GM13977 (cell line): ENCODE measurements at regions not wholly inside any gene's neighbourhood (a gene's known extent, or its start where the extent isn't known, plus 50 kb on each side); places are given as distances from the start of the nearest gene placed in this dataset.

ENCODE experiments used
- DNase-seq: peaks from one replicate; pipeline ENCODE4 v3.0.0; 2012; ENCODE audit warnings: low spot score
- CTCF ChIP-seq: IDR thresholded peaks from 2 replicates; pipeline ENCODE4 v1.5.1; 2012; ENCODE audit warnings: mild to moderate bottlenecking, control low read depth; ENCODE audit not compliant: insufficient read depth; ENCODE audit errors: extremely low read depth, missing control alignments
- in situ Hi-C: fragments of 300-500 bp; cut with MboI; formaldehyde crosslinking; loops from one replicate; pipeline ENCODE4 v1.12.0; 2022; ENCODE audit warnings: low sequenced_read_pairs, low pct_unique_long_range_greater_than_20kb, mixed read lengths, inconsistent platforms; ENCODE audit not compliant: unreplicated experiment

- in situ Hi-C loops: no loop called here
- DNase-seq: no peak
- no peak for TF ChIP-seq CTCF
Measured at GRCh38 chr5:4386152-4386551, 754.0 kb upstream of the ADAMTS16 start.

GRCh38 chr5:4387290-4387689, 752.8 kb upstream of the ADAMTS16 start:
- no peak for DNase-seq
- TF ChIP-seq CTCF: no peak
- in situ Hi-C loops: no loop called here

GRCh38 chr5:4395752-4396151, 744.4 kb upstream of the ADAMTS16 start:
- TF ChIP-seq CTCF: no peak
- in situ Hi-C loops: no loop called here
- DNase-seq: no peak

- TF ChIP-seq CTCF: no peak
- no peak for DNase-seq
- in situ Hi-C loops: no loop called here
Measured at GRCh38 chr5:4405614-4406219, 734.4 kb upstream of the ADAMTS16 start.

GRCh38 chr5:4410151-4410550, 730.0 kb upstream of the ADAMTS16 start:
- in situ Hi-C loops: no loop called here
- TF ChIP-seq CTCF: no peak
- DNase-seq: no peak

- in situ Hi-C loops: no loop called here
- TF ChIP-seq CTCF: no peak
- DNase-seq: no peak
Measured at GRCh38 chr5:4411664-4412063, 728.5 kb upstream of the ADAMTS16 start.

- in situ Hi-C loops: no loop called here
- no peak for DNase-seq
- TF ChIP-seq CTCF: no peak
Measured at GRCh38 chr5:4413996-4414395, 726.1 kb upstream of the ADAMTS16 start.
